ENCODE measurements at regions not wholly inside any gene's neighbourhood (a gene's known extent, or its start where the extent isn't known, plus 50 kb on each side); places are given as distances from the start of the nearest gene placed in this dataset.

DNA sequence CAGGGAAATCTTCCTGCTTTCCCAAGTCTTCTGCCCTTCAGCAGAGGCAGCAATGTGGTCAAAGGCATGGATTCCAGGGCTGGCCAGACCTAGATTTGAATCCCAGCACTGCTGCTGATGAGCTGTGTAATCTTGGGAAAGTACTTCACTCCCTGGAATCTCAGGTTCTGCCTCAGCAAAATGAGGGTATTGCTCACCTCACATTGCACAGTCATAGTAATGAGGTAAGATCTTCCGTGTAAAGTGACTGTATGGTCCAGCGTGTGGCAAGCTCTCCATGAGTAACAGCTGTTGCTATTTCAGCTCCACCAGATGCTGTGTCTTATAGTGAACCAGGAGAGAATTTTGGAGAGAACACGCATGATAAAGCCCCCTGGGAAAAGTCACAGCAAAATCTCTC, 56.1 kb upstream of the F3 start:
- no peak for TF ChIP-seq RARB (CRISPR knock-in tag; IDR thresholded peaks at IDR 0.05)
- TF ChIP-seq, protein P1, sequence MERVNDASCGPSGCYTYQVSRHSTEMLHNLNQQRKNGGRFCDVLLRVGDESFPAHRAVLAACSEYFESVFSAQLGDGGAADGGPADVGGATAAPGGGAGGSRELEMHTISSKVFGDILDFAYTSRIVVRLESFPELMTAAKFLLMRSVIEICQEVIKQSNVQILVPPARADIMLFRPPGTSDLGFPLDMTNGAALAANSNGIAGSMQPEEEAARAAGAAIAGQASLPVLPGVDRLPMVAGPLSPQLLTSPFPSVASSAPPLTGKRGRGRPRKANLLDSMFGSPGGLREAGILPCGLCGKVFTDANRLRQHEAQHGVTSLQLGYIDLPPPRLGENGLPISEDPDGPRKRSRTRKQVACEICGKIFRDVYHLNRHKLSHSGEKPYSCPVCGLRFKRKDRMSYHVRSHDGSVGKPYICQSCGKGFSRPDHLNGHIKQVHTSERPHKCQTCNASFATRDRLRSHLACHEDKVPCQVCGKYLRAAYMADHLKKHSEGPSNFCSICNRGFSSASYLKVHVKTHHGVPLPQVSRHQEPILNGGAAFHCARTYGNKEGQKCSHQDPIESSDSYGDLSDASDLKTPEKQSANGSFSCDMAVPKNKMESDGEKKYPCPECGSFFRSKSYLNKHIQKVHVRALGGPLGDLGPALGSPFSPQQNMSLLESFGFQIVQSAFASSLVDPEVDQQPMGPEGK (CRISPR knock-in tag; IDR thresholded peaks at IDR 0.05; ENCODE audit: borderline replicate concordance) = no peak
